SU-DHL-6 (cell line): ENCODE measurements at regions not wholly inside any gene's neighbourhood (a gene's known extent, or its start where the extent isn't known, plus 50 kb on each side); places are given as distances from the start of the nearest gene placed in this dataset.

Source experiments
- CTCF ChIP-seq: fragments of 200-600 bp; sonication (generic); IDR thresholded peaks from one replicate; pipeline ENCODE4 v1.5.1; 2017; ENCODE audit warnings: antibody characterized with exemption, mild to moderate bottlenecking, low read length, moderate library complexity; ENCODE audit not compliant: insufficient read depth, poor library complexity, severe bottlenecking
- EZH2phosphoT487 ChIP-seq: fragments of 200-600 bp; sonication (generic), shearing (Covaris generic); conservative IDR thresholded peaks from 2 replicates; pipeline ENCODE4 v1.6.1; 2018; ENCODE audit warnings: mild to moderate bottlenecking, antibody characterized with exemption, low read length, moderate library complexity, mixed read lengths

- TF ChIP-seq CTCF (no peak), EZH2phosphoT487 (no peak)
These were observed 156.5 kb upstream of the ZNF648 start for GRCh38 chr1:182217967-182218366.
